HUES64 (cell line): ENCODE measurements at regions not wholly inside any gene's neighbourhood (a gene's known extent, or its start where the extent isn't known, plus 50 kb on each side); places are given as distances from the start of the nearest gene placed in this dataset.

Experiments
- H3K27ac ChIP-seq: 2 replicates; pipeline ENCODE4 v1.7.0; 2013; ENCODE audit warnings: low read depth, low read length, inconsistent platforms
- H3K27me3 ChIP-seq: 2 replicates; pipeline ENCODE4 v1.6.1; 2013; ENCODE audit warnings: mild to moderate bottlenecking, low read length; ENCODE audit not compliant: insufficient read depth
- H3K36me3 ChIP-seq: 2 replicates; pipeline ENCODE4 v1.6.1; 2013; ENCODE audit warnings: mild to moderate bottlenecking, low read length; ENCODE audit not compliant: insufficient read depth
- H3K4me1 ChIP-seq: 2 replicates; pipeline ENCODE4 v1.6.1; 2013; ENCODE audit warnings: mild to moderate bottlenecking, low read length, moderate library complexity; ENCODE audit not compliant: insufficient read depth
- H3K4me3 ChIP-seq: 2 replicates; pipeline ENCODE4 v1.5.1; 2013; ENCODE audit warnings: mild to moderate bottlenecking, low read length, moderate library complexity
- H3K9ac ChIP-seq: 2 replicates; pipeline ENCODE4 v1.6.1; 2013; ENCODE audit warnings: mild to moderate bottlenecking, low read depth, low read length
- H3K9me3 ChIP-seq: 2 replicates; pipeline ENCODE4 v1.6.1; 2013; ENCODE audit warnings: low read depth, low read length; ENCODE audit not compliant: insufficient read depth
- WGBS: fragments of 150-250, 120-280 bp; methylation state at CpG from one replicate; pipeline ENCODE4 v1.1.7; 2013; ENCODE audit warnings: missing lambda C conversion rate; 5-methylcytosine and 5-hydroxymethylcytosine counted together

DNA sequence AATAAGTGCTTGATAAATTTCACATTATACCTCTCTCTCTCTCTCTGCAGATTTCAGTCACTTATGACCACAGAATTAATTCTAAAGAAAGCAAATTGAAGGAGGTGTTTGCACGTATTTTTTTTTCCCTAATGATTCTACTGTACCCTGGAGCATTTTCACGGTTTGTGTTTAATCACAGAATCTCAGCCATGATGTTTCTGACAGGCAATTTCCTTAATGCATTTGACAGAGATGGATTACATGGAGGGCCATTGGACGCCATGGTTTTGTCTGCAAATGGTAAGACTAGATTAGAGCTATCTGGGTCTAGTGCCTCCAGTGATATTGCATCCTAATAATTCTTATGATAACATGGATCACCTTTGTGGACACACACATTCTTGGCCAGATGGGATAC lies 147.5 kb upstream of the RBFOX1 start:
- Histone ChIP-seq H3K36me3 (no peaks in the 10 kb centered on the region), H3K27ac (no peak overlapping the region), H3K4me3 (no peak overlapping the region), H3K9me3 (no peaks in the 10 kb centered on the region), H3K4me1 (0 out of 2 replicates have a peak, but pooled peaks cover 2% of the 10 kb centered on the region), H3K27me3 (no peaks in the 10 kb centered on the region), H3K9ac (no peak overlapping the region)
- WGBS, result 85% methylated on average over 3 of the region's 3 CpGs

DNA sequence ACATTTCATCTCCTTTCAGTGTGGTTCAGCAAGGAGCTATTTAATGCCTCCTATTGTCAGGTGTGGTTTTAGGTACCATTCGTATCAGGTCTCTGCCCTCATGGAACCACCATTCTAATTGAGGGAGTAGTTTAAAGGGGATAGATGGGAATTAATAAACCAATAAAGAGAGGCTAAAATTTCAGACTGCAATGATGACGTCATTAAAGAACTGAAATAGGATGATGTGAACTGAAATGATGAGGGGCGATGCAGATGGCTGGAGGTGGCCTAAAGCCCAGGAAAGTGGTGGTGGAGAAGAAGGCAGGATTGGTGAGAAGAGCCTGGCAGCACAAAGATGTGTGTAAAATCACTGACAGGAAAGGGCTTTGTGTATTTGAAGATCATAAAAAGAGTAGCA lies 148.9 kb upstream of the RBFOX1 start:
- no peak overlapping the region for H3K4me3 ChIP-seq

DNA sequence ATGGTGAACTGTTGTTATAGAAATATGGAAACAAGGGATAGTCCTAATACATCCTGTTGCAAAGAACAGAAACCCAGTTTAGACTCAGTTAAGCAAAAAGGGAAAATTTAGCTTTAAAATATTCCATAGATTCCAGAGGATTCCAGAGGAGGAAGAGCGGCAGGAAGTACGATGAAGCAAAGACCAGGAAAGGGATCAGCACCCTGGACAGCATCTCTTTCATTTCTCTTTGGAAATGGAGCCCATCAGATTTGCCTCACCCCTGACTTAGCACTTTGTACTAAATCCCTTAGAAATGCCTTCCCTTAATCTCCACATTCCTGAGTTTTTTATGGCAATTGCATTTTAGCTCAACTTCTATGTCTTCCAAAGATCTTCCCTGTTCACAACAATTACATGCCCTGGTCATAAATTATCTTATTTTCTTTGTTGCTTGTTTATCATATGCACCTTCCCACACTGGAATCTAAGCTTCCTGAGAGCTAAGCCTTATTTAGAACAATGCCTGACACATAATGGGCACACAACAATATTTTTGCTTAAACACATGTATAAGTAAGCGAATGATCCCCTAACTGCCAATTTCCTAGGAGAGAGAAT lies 150.0 kb upstream of the RBFOX1 start:
- Histone ChIP-seq H3K4me3 (no peak overlapping the region), H3K4me1 (0 out of 2 replicates have a peak, but pooled peaks cover 2% of the 10 kb centered on the region), H3K27me3 (no peaks in the 10 kb centered on the region), H3K9ac (no peak overlapping the region), H3K27ac (no peak overlapping the region), H3K36me3 (no peaks in the 10 kb centered on the region), H3K9me3 (no peaks in the 10 kb centered on the region)
- 51% methylated on average over 3 of the region's 3 CpGs for WGBS

More for the DNA sequence above, 148.9 kb upstream of the RBFOX1 start:
- no peaks in the 10 kb centered on the region for H3K27me3 ChIP-seq
- H3K27ac ChIP-seq, result no peak overlapping the region
- H3K9me3 ChIP-seq, result no peaks in the 10 kb centered on the region
- 0 out of 2 replicates have a peak, but pooled peaks cover 2% of the 10 kb centered on the region for H3K4me1 ChIP-seq
- WGBS, result 92% methylated on average over 2 of the region's 3 CpGs
- H3K9ac ChIP-seq, result no peak overlapping the region
- H3K36me3 ChIP-seq, result no peaks in the 10 kb centered on the region

DNA sequence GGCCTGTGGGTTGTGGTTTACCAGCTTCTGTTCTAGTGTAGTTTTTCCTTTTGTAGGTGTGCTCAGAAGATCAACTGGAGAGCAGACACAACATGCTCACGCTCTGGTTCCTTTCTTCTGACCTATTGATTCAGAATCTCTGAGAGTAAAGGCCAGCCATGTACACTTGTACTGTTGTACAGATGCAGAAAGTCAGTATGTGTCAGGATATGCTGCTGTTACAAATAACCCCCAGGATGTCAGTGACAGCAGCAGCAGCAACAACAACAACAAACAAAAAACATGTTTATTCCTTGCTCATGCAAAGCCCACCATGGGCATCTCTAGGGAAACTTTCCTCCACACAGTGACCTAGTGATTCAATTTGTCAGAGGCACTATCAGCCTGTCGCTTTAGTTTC lies 154.8 kb upstream of the RBFOX1 start:
- Histone ChIP-seq H3K27me3 (no peaks in the 10 kb centered on the region), H3K9ac (no peak overlapping the region), H3K36me3 (no peaks in the 10 kb centered on the region), H3K9me3 (no peaks in the 10 kb centered on the region), H3K27ac (no peak overlapping the region), H3K4me3 (no peak overlapping the region), H3K4me1 (0 out of 2 replicates have a peak, but pooled peaks cover 2% of the 10 kb centered on the region)
- 71% methylated on average over 2 of the region's 2 CpGs for whole genome bisulfite sequencing

DNA sequence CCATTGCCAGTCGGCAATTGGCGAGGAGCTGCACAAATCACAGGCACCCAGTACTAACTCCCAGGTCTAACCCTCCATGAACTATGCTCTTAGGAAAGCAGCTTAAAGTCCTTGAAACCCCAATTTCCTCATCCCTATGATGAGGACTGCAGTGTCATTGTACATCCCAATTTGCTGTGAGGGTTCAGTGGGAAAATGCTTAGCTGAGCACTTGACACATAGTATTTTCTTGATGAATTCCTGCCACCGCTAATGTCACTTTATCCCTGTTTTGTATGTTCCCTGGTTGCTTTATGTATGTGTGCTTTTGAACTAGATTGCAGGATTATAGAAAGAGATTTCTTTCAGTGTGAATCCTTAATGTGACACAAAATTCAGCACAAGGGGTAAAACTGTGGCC lies 161.5 kb upstream of the RBFOX1 start:
- Histone ChIP-seq H3K9me3 (no peaks in the 10 kb centered on the region), H3K9ac (no peak overlapping the region), H3K27me3 (no peaks in the 10 kb centered on the region), H3K36me3 (no peaks in the 10 kb centered on the region), H3K4me3 (no peak overlapping the region), H3K4me1 (no peaks in the 10 kb centered on the region; the same call in 1 of the 2 replicates), H3K27ac (no peak overlapping the region)
- WGBS, result 95% methylated on average over 3 of the region's 3 CpGs

DNA sequence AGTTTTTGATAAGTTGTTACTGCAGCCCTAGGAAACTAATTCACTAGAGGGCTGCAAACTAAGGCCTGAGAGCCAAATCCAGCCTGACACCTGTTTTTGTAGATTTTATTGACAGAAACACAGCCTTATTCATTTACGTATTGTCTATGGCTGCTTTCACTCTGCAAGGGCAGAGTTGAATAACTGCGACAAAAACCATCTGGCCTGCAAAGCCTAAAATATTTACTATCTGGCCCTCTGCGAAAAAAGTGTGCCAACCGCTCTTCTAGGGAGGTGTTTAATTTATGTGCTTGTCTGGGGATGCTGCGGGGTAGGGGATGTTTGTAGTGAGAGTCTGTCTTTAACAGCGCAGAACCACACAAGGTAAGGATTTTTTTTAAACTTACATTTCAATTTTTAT lies 165.0 kb upstream of the RBFOX1 start:
- no peak overlapping the region for H3K27ac ChIP-seq
- WGBS, result 89% methylated on average over 5 of the region's 6 CpGs
- no peaks in the 10 kb centered on the region for H3K27me3 ChIP-seq
- no peak overlapping the region for H3K4me3 ChIP-seq
- no peaks in the 10 kb centered on the region; the same call in 1 of the 2 replicates for H3K4me1 ChIP-seq
- no peak overlapping the region for H3K9ac ChIP-seq
- no peaks in the 10 kb centered on the region for H3K9me3 ChIP-seq
- no peaks in the 10 kb centered on the region for H3K36me3 ChIP-seq

DNA sequence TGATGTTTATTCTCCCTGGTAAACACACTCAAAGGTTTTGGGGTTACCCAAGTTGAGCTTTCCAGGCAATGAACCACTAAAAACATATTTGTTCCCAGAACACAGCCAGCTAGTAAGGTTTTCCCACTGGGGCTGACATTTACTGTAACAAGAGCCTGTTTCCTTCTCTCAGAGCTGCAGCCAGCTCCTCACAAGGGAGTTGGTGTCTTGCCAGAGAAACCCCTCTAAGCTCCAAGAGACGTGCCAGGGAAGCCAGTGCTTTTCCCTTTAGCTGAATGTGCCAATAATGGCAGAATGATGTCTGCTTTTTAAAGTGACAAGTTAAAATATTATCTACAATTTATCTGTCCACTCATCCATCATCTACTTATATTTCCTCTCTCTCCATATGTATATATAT lies 170.8 kb upstream of the RBFOX1 start:
- WGBS, result 63% methylated on average over 1 of the region's 1 CpG

DNA sequence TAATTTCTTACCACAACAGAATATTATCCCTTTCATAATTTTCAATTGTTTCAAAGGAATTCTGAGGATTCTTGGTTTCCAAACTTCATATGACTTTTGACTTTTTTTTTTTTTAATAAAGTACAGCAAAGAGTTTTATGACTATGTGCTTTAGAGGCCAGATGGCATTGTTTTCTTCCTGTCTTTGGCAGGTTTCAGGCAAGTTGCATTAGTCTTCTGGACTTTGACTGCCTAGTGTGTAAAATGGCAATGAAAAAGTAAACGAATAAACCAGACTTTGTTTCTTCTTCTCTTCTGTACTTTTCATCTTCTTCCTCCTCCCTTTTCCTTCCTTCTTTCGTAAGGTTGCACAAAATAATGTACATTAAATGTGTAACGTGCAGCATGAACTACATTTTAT lies 172.6 kb upstream of the RBFOX1 start:
- Histone ChIP-seq H3K4me1 (0 out of 2 replicates have a peak, but pooled peaks cover 3% of the 10 kb centered on the region), H3K27ac (no peak overlapping the region), H3K27me3 (no peaks in the 10 kb centered on the region), H3K36me3 (no peaks in the 10 kb centered on the region), H3K9ac (no peak overlapping the region), H3K4me3 (no peak overlapping the region), H3K9me3 (no peaks in the 10 kb centered on the region)
- WGBS, result 100% methylated on average over 2 of the region's 3 CpGs

More for the DNA sequence above, 170.8 kb upstream of the RBFOX1 start:
- H3K27me3 ChIP-seq, result no peaks in the 10 kb centered on the region
- no peak overlapping the region for H3K4me3 ChIP-seq
- H3K9ac ChIP-seq, result no peak overlapping the region
- no peaks in the 10 kb centered on the region for H3K36me3 ChIP-seq
- H3K27ac ChIP-seq, result no peak overlapping the region
- H3K4me1 ChIP-seq, result 0 out of 2 replicates have a peak, but pooled peaks cover 3% of the 10 kb centered on the region
- no peaks in the 10 kb centered on the region for H3K9me3 ChIP-seq

DNA sequence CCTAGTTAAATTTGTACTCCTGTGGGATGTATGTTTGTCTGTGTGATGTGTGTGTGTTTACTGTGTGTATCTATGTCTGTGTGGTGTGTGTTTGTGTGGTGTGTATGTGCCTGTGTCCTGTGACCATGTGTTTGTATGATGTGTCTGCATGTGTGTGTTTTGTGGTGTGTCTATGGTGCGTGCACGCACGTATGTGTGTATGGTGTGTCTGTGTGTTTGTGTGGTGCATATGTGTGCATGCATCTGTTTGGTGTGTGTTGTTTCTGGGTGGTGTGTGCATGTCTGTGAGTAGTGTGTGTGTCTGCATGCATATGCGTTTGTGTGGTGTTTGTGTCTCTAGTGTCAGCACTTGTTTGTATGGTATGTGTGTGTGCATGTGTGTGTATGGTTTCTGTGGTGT lies 174.2 kb upstream of the RBFOX1 start:
- WGBS, result 93% methylated on average over 4 of the region's 4 CpGs
- Histone ChIP-seq H3K9me3 (no peaks in the 10 kb centered on the region), H3K27me3 (no peaks in the 10 kb centered on the region), H3K9ac (no peak overlapping the region), H3K36me3 (no peaks in the 10 kb centered on the region), H3K27ac (no peak overlapping the region), H3K4me3 (no peak overlapping the region), H3K4me1 (0 out of 2 replicates have a peak, but pooled peaks cover 3% of the 10 kb centered on the region)

DNA sequence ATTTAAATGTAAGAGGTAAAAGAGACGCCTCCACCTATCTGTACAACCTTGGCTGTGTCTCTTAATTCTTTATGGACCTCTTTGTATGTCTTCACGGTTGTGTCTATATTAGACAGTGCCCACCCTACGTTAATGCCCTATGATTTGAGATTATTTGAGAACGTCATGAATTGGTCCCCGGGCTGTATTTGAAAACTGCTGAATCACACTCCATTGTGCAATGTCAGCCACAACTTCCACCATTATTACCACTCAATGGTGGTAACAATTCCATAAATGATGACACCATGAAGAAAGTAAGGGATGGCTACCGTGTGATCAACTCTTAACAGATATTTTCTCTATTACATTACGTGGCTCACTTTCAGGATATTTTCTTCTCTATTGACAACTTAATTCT lies 182.4 kb upstream of the RBFOX1 start:
- 84% methylated on average over 7 of the region's 7 CpGs for WGBS

DNA sequence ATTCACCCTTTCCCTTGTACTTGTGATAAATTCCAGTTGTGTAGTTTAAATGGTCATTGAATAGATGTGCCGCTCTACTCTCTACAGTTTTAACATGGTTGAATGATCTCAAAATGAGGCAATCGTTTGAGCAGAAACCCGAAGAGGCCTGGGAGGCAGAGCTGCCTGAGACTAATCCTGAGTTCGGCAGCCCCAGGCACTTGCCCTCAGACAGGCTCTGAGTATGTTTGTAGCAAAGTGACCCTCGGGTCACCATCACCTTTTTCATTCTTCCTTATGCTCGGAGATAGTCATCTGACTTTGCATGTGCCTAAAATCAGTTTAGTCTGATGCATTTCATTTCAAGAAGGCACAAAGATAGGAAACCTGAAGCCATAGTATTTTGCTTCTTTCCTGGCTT lies 184.0 kb upstream of the RBFOX1 start:
- Histone ChIP-seq H3K36me3 (no peaks in the 10 kb centered on the region), H3K4me1 (0 out of 2 replicates have a peak, but pooled peaks cover 3% of the 10 kb centered on the region)
- 86% methylated on average over 6 of the region's 6 CpGs for WGBS

More for the DNA sequence above, 182.4 kb upstream of the RBFOX1 start:
- H3K36me3 ChIP-seq, result no peaks in the 10 kb centered on the region
- 0 out of 2 replicates have a peak, but pooled peaks cover 3% of the 10 kb centered on the region for H3K4me1 ChIP-seq
- H3K27ac ChIP-seq, result no peak overlapping the region
- peaks cover 5% of the 10 kb centered on the region; the same call in 1 of the 2 replicates for H3K9me3 ChIP-seq
- H3K9ac ChIP-seq, result no peak overlapping the region
- no peak overlapping the region for H3K4me3 ChIP-seq
- no peaks in the 10 kb centered on the region for H3K27me3 ChIP-seq

More for the DNA sequence above, 184.0 kb upstream of the RBFOX1 start:
- H3K4me3 ChIP-seq, result no peak overlapping the region
- H3K27ac ChIP-seq, result no peak overlapping the region
- no peaks in the 10 kb centered on the region for H3K27me3 ChIP-seq
- H3K9me3 ChIP-seq, result peaks cover 5% of the 10 kb centered on the region; the same call in 1 of the 2 replicates
- H3K9ac ChIP-seq, result no peak overlapping the region
